ENCODE measurements at regions not wholly inside any gene's neighbourhood (a gene's known extent, or its start where the extent isn't known, plus 50 kb on each side); places are given as distances from the start of the nearest gene placed in this dataset.

DNA sequence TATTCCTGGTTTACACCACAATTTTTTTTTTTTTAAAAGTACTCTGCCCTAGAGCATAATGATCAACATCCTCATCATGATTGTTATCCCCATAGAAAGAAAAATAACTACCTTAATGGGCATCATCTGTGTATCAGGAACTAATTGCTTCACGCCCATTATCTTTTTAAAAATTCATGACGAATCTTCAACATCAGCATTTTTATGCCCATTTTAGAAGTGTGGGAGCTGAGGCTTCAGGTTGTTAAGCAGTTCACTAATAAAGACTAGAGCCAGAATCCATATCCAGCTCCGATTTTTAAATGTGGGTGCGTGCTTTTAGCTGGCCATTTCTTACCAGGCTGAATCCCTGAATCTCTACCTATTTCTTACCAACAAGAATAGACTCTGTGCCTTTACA lies 92.9 kb upstream of the KCNA4 start:
- WGBS (ENCODE audit: insufficient coverage), result 89% methylated on average over 4 of the region's 4 CpGs
- CTCF ChIA-PET, result no interaction called here
- DNase-seq, result no peak

GRCh38 chr11:30110691-30111090 lies 93.9 kb upstream of the KCNA4 start:
- no peaks in the 10 kb centered on the region for H3K9me3 ChIP-seq (ENCODE audit: control extremely low read depth in 1 of 5, control insufficient read depth in 4 of 5, insufficient read depth in 2 of 5, low read depth in 1 of 5, low read length in 4 of 5)
- no peaks in the 10 kb centered on the region for H3K4me1 ChIP-seq (ENCODE audit: control extremely low read depth in 1 of 4, control insufficient read depth in 4 of 4, insufficient read depth in 4 of 4, low read length in 3 of 4)
- no peak overlapping the region for H3K4me3 ChIP-seq (ENCODE audit: control insufficient read depth in 1 of 7, extremely low read depth in 1 of 7, insufficient read depth in 4 of 7, low read depth in 2 of 7, low read length in 6 of 7)
- H3K36me3 ChIP-seq (ENCODE audit: control insufficient read depth in 4 of 4, insufficient read depth in 4 of 4, low read length in 3 of 4), result no peaks in the 10 kb centered on the region
- DNase-seq, result no peak
- no peak overlapping the region for H3K27ac ChIP-seq (ENCODE audit: insufficient read depth in 1 of 2, low read depth in 1 of 2, low read length in 2 of 2, poor library complexity in 1 of 2, severe bottlenecking in 2 of 2)
- WGBS (ENCODE audit: insufficient coverage), result 100% methylated on average over 2 of the region's 3 CpGs
- ChIA-PET CTCF (no interaction called here), POLR2A (no interaction called here)
- no peaks in the 10 kb centered on the region for H3K27me3 ChIP-seq (replicated peaks in 2 of 5; ENCODE audit: control insufficient read depth in 4 of 5, insufficient read depth in 5 of 5, low read length in 4 of 5)

More for the DNA sequence above, 92.9 kb upstream of the KCNA4 start:
- Histone ChIP-seq H3K4me3 (ENCODE audit: control insufficient read depth in 1 of 7, extremely low read depth in 1 of 7, insufficient read depth in 4 of 7, low read depth in 2 of 7, low read length in 6 of 7) (no peak overlapping the region), H3K27me3 (replicated peaks in 2 of 5; ENCODE audit: control insufficient read depth in 4 of 5, insufficient read depth in 5 of 5, low read length in 4 of 5) (peaks cover 0 to 1% (median 0%) of the 10 kb centered on the region in 5 experiments), H3K36me3 (ENCODE audit: control insufficient read depth in 4 of 4, insufficient read depth in 4 of 4, low read length in 3 of 4) (no peaks in the 10 kb centered on the region), H3K27ac (ENCODE audit: insufficient read depth in 1 of 2, low read depth in 1 of 2, low read length in 2 of 2, poor library complexity in 1 of 2, severe bottlenecking in 2 of 2) (no peak overlapping the region), H3K4me1 (ENCODE audit: control extremely low read depth in 1 of 4, control insufficient read depth in 4 of 4, insufficient read depth in 4 of 4, low read length in 3 of 4) (no peaks in the 10 kb centered on the region), H3K9me3 (ENCODE audit: control extremely low read depth in 1 of 5, control insufficient read depth in 4 of 5, insufficient read depth in 2 of 5, low read depth in 1 of 5, low read length in 4 of 5) (no peaks in the 10 kb centered on the region)
- POLR2A ChIA-PET, result no interaction called here

- no peaks in the 10 kb centered on the region for H3K4me1 ChIP-seq (ENCODE audit: control extremely low read depth in 1 of 4, control insufficient read depth in 4 of 4, insufficient read depth in 4 of 4, low read length in 3 of 4)
- no CpG with 5 or more reads among the region's 1 CpG for WGBS (ENCODE audit: insufficient coverage)
- no peaks in the 10 kb centered on the region for H3K27me3 ChIP-seq (replicated peaks in 2 of 5; ENCODE audit: control insufficient read depth in 4 of 5, insufficient read depth in 5 of 5, low read length in 4 of 5)
- H3K9me3 ChIP-seq (ENCODE audit: control extremely low read depth in 1 of 5, control insufficient read depth in 4 of 5, insufficient read depth in 2 of 5, low read depth in 1 of 5, low read length in 4 of 5), result no peaks in the 10 kb centered on the region
- CTCF ChIA-PET, result no interaction called here
- DNase-seq, result no peak
- no peak overlapping the region for H3K4me3 ChIP-seq (ENCODE audit: control insufficient read depth in 1 of 7, extremely low read depth in 1 of 7, insufficient read depth in 4 of 7, low read depth in 2 of 7, low read length in 6 of 7)
- POLR2A ChIA-PET, result no interaction called here
- no peaks in the 10 kb centered on the region for H3K36me3 ChIP-seq (ENCODE audit: control insufficient read depth in 4 of 4, insufficient read depth in 4 of 4, low read length in 3 of 4)
- H3K27ac ChIP-seq (ENCODE audit: insufficient read depth in 1 of 2, low read depth in 1 of 2, low read length in 2 of 2, poor library complexity in 1 of 2, severe bottlenecking in 2 of 2), result no peak overlapping the region
Measured at GRCh38 chr11:30111786-30112185, 95.0 kb upstream of the KCNA4 start.

DNA sequence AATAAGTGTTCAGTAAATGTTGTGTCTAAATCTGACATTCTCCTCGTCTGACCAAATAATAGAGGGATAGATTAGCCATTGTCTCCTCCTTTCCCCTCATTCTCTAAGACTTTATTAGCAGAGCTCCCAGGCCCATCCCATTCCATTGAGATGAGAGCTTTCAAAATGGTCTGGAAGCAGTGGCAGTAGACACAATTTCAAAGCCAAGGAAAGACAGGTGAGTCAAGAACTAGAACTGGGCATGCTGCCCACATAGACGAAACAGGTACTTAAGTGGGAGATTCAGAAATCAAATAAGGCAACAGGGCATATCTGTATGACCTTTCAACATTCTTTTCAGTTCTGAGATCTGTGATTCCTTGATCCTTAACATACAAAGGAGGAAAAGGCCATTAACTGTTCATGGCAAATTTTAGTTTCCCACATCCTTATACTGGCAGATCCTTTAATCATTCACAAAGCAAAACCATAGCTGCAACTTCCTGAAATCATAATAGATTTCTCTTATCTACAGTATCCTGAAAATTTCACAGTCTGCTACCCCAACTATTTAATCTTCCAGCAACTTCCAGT lies 96.6 kb upstream of the KCNA4 start:
- 70% methylated on average over 2 of the region's 2 CpGs for WGBS (ENCODE audit: insufficient coverage)
- Histone ChIP-seq H3K4me1 (ENCODE audit: control extremely low read depth in 1 of 4, control insufficient read depth in 4 of 4, insufficient read depth in 4 of 4, low read length in 3 of 4) (no peaks in the 10 kb centered on the region), H3K9me3 (ENCODE audit: control extremely low read depth in 1 of 5, control insufficient read depth in 4 of 5, insufficient read depth in 2 of 5, low read depth in 1 of 5, low read length in 4 of 5) (no peaks in the 10 kb centered on the region), H3K36me3 (ENCODE audit: control insufficient read depth in 4 of 4, insufficient read depth in 4 of 4, low read length in 3 of 4) (no peaks in the 10 kb centered on the region), H3K27me3 (replicated peaks in 2 of 5; ENCODE audit: control insufficient read depth in 4 of 5, insufficient read depth in 5 of 5, low read length in 4 of 5) (peaks cover 0 to 1% (median 0%) of the 10 kb centered on the region in 5 experiments), H3K4me3 (ENCODE audit: control insufficient read depth in 1 of 7, extremely low read depth in 1 of 7, insufficient read depth in 4 of 7, low read depth in 2 of 7, low read length in 6 of 7) (no peak overlapping the region), H3K27ac (ENCODE audit: insufficient read depth in 1 of 2, low read depth in 1 of 2, low read length in 2 of 2, poor library complexity in 1 of 2, severe bottlenecking in 2 of 2) (no peak overlapping the region)
- ChIA-PET CTCF (interaction anchor here (0.6 kb wide), 1 partner anchor 14 kb away, joined by 3 read pairs; no protein-coding TSS in a partner anchor), POLR2A (no interaction called here)
- no peak for DNase-seq

GRCh38 chr11:30116512-30116911 lies 99.7 kb upstream of the KCNA4 start:
- H3K27me3 ChIP-seq (replicated peaks in 2 of 5; ENCODE audit: control insufficient read depth in 4 of 5, insufficient read depth in 5 of 5, low read length in 4 of 5), result peaks cover 0 to 2% (median 0%) of the 10 kb centered on the region in 5 experiments
- no peak overlapping the region for H3K4me3 ChIP-seq (ENCODE audit: control insufficient read depth in 1 of 7, extremely low read depth in 1 of 7, insufficient read depth in 4 of 7, low read depth in 2 of 7, low read length in 6 of 7)
- H3K4me1 ChIP-seq (ENCODE audit: control extremely low read depth in 1 of 4, control insufficient read depth in 4 of 4, insufficient read depth in 4 of 4, low read length in 3 of 4), result no peaks in the 10 kb centered on the region
- ChIA-PET POLR2A (no interaction called here), CTCF (interaction anchor here (1.1 kb wide), 1 partner anchor 12 kb away, joined by 3 read pairs; no protein-coding TSS in a partner anchor)
- H3K27ac ChIP-seq (ENCODE audit: insufficient read depth in 1 of 2, low read depth in 1 of 2, low read length in 2 of 2, poor library complexity in 1 of 2, severe bottlenecking in 2 of 2), result no peak overlapping the region
- no peaks in the 10 kb centered on the region for H3K9me3 ChIP-seq (ENCODE audit: control extremely low read depth in 1 of 5, control insufficient read depth in 4 of 5, insufficient read depth in 2 of 5, low read depth in 1 of 5, low read length in 4 of 5)
- DNase-seq, result no peak
- no peaks in the 10 kb centered on the region for H3K36me3 ChIP-seq (ENCODE audit: control insufficient read depth in 4 of 4, insufficient read depth in 4 of 4, low read length in 3 of 4)
- no CpG with 5 or more reads among the region's 1 CpG for WGBS (ENCODE audit: insufficient coverage)

DNA sequence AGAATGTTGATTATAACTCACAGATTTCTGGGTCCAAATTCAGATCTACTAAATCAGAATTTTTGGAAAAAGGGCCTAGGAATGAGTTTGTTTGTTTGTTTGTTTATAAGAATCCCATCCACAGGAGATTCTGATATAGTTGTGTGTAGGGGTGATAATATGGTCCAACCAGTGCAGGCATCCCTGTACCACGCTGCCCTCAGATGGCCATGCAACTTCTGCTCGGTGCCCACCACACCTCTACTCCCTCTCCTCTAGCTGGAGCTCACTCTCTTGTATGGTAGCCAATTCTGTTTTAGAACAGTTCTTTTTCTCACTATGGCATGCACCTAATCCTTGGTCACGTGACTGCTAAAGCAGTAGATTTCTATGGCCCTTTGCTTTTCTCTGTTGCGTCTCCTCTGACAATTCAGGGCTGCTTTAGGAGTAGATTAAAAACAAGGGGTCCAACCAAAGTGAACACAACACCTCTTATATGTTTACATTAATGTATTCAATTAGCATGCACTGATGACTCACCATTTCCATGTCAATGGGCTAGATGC lies 103.3 kb upstream of the KCNA4 start:
- no peaks in the 10 kb centered on the region for H3K36me3 ChIP-seq (ENCODE audit: control insufficient read depth in 4 of 4, insufficient read depth in 4 of 4, low read length in 3 of 4)
- no peak for DNase-seq
- H3K9me3 ChIP-seq (ENCODE audit: control extremely low read depth in 1 of 5, control insufficient read depth in 4 of 5, insufficient read depth in 2 of 5, low read depth in 1 of 5, low read length in 4 of 5), result no peaks in the 10 kb centered on the region
- ChIA-PET POLR2A (no interaction called here), CTCF (no interaction called here)
- WGBS (ENCODE audit: insufficient coverage), result 75% methylated on average over 2 of the region's 4 CpGs
- peaks cover 0 to 4% (median 0%) of the 10 kb centered on the region in 5 experiments for H3K27me3 ChIP-seq (replicated peaks in 2 of 5; ENCODE audit: control insufficient read depth in 4 of 5, insufficient read depth in 5 of 5, low read length in 4 of 5)
- no peak overlapping the region for H3K4me3 ChIP-seq (ENCODE audit: control insufficient read depth in 1 of 7, extremely low read depth in 1 of 7, insufficient read depth in 4 of 7, low read depth in 2 of 7, low read length in 6 of 7)
- H3K4me1 ChIP-seq (ENCODE audit: control extremely low read depth in 1 of 4, control insufficient read depth in 4 of 4, insufficient read depth in 4 of 4, low read length in 3 of 4), result no peaks in the 10 kb centered on the region
- no peak overlapping the region for H3K27ac ChIP-seq (ENCODE audit: insufficient read depth in 1 of 2, low read depth in 1 of 2, low read length in 2 of 2, poor library complexity in 1 of 2, severe bottlenecking in 2 of 2)

- CTCF ChIA-PET, result no interaction called here
Measured at GRCh38 chr11:30125456-30125855, 105.4 kb upstream of the FSHB start.

More at GRCh38 chr11:30125456-30125855, 105.4 kb upstream of the FSHB start:
- Histone ChIP-seq H3K36me3 (ENCODE audit: control insufficient read depth in 4 of 4, insufficient read depth in 4 of 4, low read length in 3 of 4) (no peaks in the 10 kb centered on the region), H3K27me3 (replicated peaks in 2 of 5; ENCODE audit: control insufficient read depth in 4 of 5, insufficient read depth in 5 of 5, low read length in 4 of 5) (peaks cover 0 to 6% (median 0%) of the 10 kb centered on the region in 5 experiments), H3K4me1 (ENCODE audit: control extremely low read depth in 1 of 4, control insufficient read depth in 4 of 4, insufficient read depth in 4 of 4, low read length in 3 of 4) (no peaks in the 10 kb centered on the region), H3K27ac (ENCODE audit: insufficient read depth in 1 of 2, low read depth in 1 of 2, low read length in 2 of 2, poor library complexity in 1 of 2, severe bottlenecking in 2 of 2) (no peak overlapping the region), H3K4me3 (ENCODE audit: control insufficient read depth in 1 of 7, extremely low read depth in 1 of 7, insufficient read depth in 4 of 7, low read depth in 2 of 7, low read length in 6 of 7) (no peak overlapping the region), H3K9me3 (ENCODE audit: control extremely low read depth in 1 of 5, control insufficient read depth in 4 of 5, insufficient read depth in 2 of 5, low read depth in 1 of 5, low read length in 4 of 5) (no peaks in the 10 kb centered on the region)
- POLR2A ChIA-PET, result no interaction called here
- 91% methylated on average over 2 of the region's 2 CpGs for WGBS (ENCODE audit: insufficient coverage)
- no peak for DNase-seq
